ENCODE measurements at regions not wholly inside any gene's neighbourhood (a gene's known extent, or its start where the extent isn't known, plus 50 kb on each side); places are given as distances from the start of the nearest gene placed in this dataset.

- POLR2A ChIA-PET = no interaction called here
- CTCF ChIA-PET = interaction anchor here (1.0 to 2.0 kb wide), 4 partner anchors 9 to 630 kb away, joined by 3 to 13 read pairs (median 6); no protein-coding TSS in a partner anchor
Observed at GRCh38 chr7:18336626-18337025, 158.9 kb upstream of the HDAC9 start.

DNA sequence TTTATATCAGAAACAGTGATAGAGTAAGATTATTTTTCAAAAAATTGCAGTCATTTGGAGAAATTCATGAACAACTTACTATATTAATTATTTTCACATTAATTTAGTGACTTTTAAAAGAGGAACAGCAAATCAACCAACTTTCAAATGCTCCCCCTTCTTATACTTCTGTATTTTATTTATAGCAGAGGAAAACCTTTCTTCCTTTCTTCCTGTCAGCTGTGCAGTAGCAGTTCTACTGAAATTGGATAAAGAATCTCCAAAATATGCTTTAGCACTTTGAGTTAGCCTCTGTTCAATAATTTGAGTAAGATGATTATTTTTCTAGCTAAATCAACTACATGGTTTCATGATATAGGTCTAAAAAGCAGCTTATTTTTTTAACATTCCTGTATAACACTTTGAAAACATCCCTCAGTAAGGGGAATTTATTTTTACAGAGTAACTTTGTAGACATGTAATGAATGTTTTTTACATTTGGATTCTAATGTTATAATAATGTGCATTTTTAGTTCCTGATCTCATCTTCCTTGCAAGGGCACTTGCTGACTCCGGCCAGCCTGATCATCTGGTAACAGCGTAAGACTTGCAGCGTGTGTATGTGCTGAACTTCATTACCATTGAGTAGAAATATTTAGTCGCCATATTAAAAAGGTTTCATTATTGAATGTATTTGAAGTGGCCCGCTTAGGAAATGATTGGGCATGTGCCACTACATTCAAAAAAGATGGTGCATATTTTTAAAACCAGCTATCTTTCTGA lies 158.3 kb upstream of the HDAC9 start:
- H2AFZ ChIP-seq (ENCODE audit: low read depth, low read length) = no peak overlapping the region
- H3K4me1 ChIP-seq (ENCODE audit: control insufficient read depth, extremely low read depth, insufficient read depth, low read length) = no peaks in the 10 kb centered on the region
- no peaks in the 10 kb centered on the region for H3K9me1 ChIP-seq (replicated peaks; ENCODE audit: control insufficient read depth, extremely low read depth, insufficient read depth, low read length)
- POLR2A ChIA-PET = no interaction called here
- H3K79me2 ChIP-seq (ENCODE audit: control insufficient read depth, insufficient read depth, low read length) = no peaks in the 10 kb centered on the region
- dilution Hi-C loops (cut with MboI; ENCODE audit: extremely low pct_ligation_motif_present, low sequenced_read_pairs) (no loop called here), intact Hi-C loops (cut with micrococcal nuclease) (no loop called here)
- H3K4me3 ChIP-seq (replicated peaks in 1 of 3; ENCODE audit: insufficient read depth in 1 of 3, low read depth in 1 of 3, low read length in 3 of 3) = no peak overlapping the region
- no peaks in the 10 kb centered on the region for H3K36me3 ChIP-seq (ENCODE audit: control insufficient read depth in 2 of 2, extremely low read depth in 1 of 2, insufficient read depth in 2 of 2, low read length in 2 of 2)
- no peak overlapping the region for H3K9ac ChIP-seq (replicated peaks; ENCODE audit: extremely low read depth, insufficient read depth, low read length)
- CTCF ChIA-PET = interaction anchor here (0.9 to 2.0 kb wide), 5 partner anchors 8 to 631 kb away, joined by 3 to 13 read pairs (median 5); no protein-coding TSS in a partner anchor
- H3K27me3 ChIP-seq (ENCODE audit: control insufficient read depth in 2 of 2, insufficient read depth in 2 of 2, low read length in 2 of 2) = no peaks in the 10 kb centered on the region
- H3K9me3 ChIP-seq (replicated peaks; ENCODE audit: control insufficient read depth, insufficient read depth, low read length) = no peaks in the 10 kb centered on the region
- no peak overlapping the region for H3K4me2 ChIP-seq (ENCODE audit: insufficient read depth, low read length)
- DNase-seq (ENCODE audit: low read depth, low spot score) (no peak), FAIRE-seq (no peak)
- no TSS peak for BruUV-seq (replicated peaks)
- no peak for TF ChIP-seq POLR2A (IDR thresholded peaks at IDR 0.05; ENCODE audit: low read depth, low read length)
- no peak overlapping the region for H3K27ac ChIP-seq (ENCODE audit: insufficient read depth, low read depth, low read length)
- H4K20me1 ChIP-seq (replicated peaks; ENCODE audit: control insufficient read depth, extremely low read depth, insufficient read depth, low read length) = no peaks in the 10 kb centered on the region

More at GRCh38 chr7:18336626-18337025, 158.9 kb upstream of the HDAC9 start:
- no TSS peak for BruUV-seq (replicated peaks)
- Histone ChIP-seq H3K79me2 (ENCODE audit: control insufficient read depth, insufficient read depth, low read length) (no peaks in the 10 kb centered on the region), H3K4me2 (ENCODE audit: insufficient read depth, low read length) (no peak overlapping the region), H3K4me1 (ENCODE audit: control insufficient read depth, extremely low read depth, insufficient read depth, low read length) (no peaks in the 10 kb centered on the region), H3K9ac (replicated peaks; ENCODE audit: extremely low read depth, insufficient read depth, low read length) (no peak overlapping the region), H3K27ac (ENCODE audit: insufficient read depth, low read depth, low read length) (no peak overlapping the region), H3K9me3 (replicated peaks; ENCODE audit: control insufficient read depth, insufficient read depth, low read length) (no peaks in the 10 kb centered on the region), H3K27me3 (ENCODE audit: control insufficient read depth in 2 of 2, insufficient read depth in 2 of 2, low read length in 2 of 2) (no peaks in the 10 kb centered on the region), H3K36me3 (ENCODE audit: control insufficient read depth in 2 of 2, extremely low read depth in 1 of 2, insufficient read depth in 2 of 2, low read length in 2 of 2) (no peaks in the 10 kb centered on the region), H3K9me1 (replicated peaks; ENCODE audit: control insufficient read depth, extremely low read depth, insufficient read depth, low read length) (no peaks in the 10 kb centered on the region), H4K20me1 (replicated peaks; ENCODE audit: control insufficient read depth, extremely low read depth, insufficient read depth, low read length) (no peaks in the 10 kb centered on the region), H2AFZ (ENCODE audit: low read depth, low read length) (no peak overlapping the region), H3K4me3 (replicated peaks in 1 of 3; ENCODE audit: insufficient read depth in 1 of 3, low read depth in 1 of 3, low read length in 3 of 3) (no peak overlapping the region)
- FAIRE-seq (no peak), DNase-seq (ENCODE audit: low read depth, low spot score) (no peak)
- intact Hi-C loops (cut with micrococcal nuclease) (no loop called here), dilution Hi-C loops (cut with MboI; ENCODE audit: extremely low pct_ligation_motif_present, low sequenced_read_pairs) (no loop called here)
- TF ChIP-seq JUN (IDR thresholded peaks at IDR 0.05; ENCODE audit: borderline replicate concordance, insufficient read depth, insufficient read length, low read depth) = no peak
- TF ChIP-seq MAX (IDR thresholded peaks at IDR 0.05; ENCODE audit: insufficient read depth, insufficient read length) = no peak

Measured in endothelial cell of umbilical vein (primary cell).